Nephron (organoid): ENCODE measurements at regions not wholly inside any gene's neighbourhood (a gene's known extent, or its start where the extent isn't known, plus 50 kb on each side); places are given as distances from the start of the nearest gene placed in this dataset.

ENCODE experiments used
- H3K27ac Mint-ChIP-seq, 3 experiments: 2 replicates each; pipeline ENCODE4 v1.8.0; 2020; ENCODE audit warnings: mixed read lengths in 3 of 3, mild to moderate bottlenecking in 2 of 3, moderate library complexity in 1 of 3
- H3K27me3 Mint-ChIP-seq: 2 replicates; pipeline ENCODE4 v1.8.0; 2021; ENCODE audit warnings: low read depth, mild to moderate bottlenecking, moderate library complexity, mixed read lengths
- H3K36me3 Mint-ChIP-seq: 2 replicates; pipeline ENCODE4 v1.8.0; 2020; ENCODE audit warnings: low read depth, mixed read lengths
- H3K4me1 Mint-ChIP-seq: 2 replicates; pipeline ENCODE4 v1.8.0; 2020; ENCODE audit warnings: mixed read lengths
- H3K4me3 Mint-ChIP-seq, 3 experiments: 2 replicates each; pipeline ENCODE4 v1.8.0; 2020; ENCODE audit warnings: mild to moderate bottlenecking in 3 of 3, mixed read lengths in 3 of 3, moderate library complexity in 2 of 3
- H3K9me3 Mint-ChIP-seq: 2 replicates; pipeline ENCODE4 v1.8.0; 2020; ENCODE audit warnings: mixed read lengths
- CTCF ChIP-seq, 3 experiments: fragments of 200-600 bp; sonication (generic); IDR thresholded peaks; one replicate each; pipeline ENCODE4 v1.5.0; 2021; ENCODE audit warnings: antibody characterized with exemption in 3 of 3; ENCODE audit not compliant: unreplicated experiment in 3 of 3

GRCh38 chr2:222372993-222373392 lies 51.4 kb upstream of the SGPP2 start:
- H3K36me3 Mint-ChIP-seq: peaks cover 4% of the 10 kb centered on the region
- H3K27ac Mint-ChIP-seq: no peak overlapping the region
- no peak overlapping the region for H3K4me3 Mint-ChIP-seq
- TF ChIP-seq CTCF (IDR thresholded peaks at IDR 0.05; ENCODE audit: unreplicated experiment in 3 of 3): no peak
- H3K4me1 Mint-ChIP-seq: no peaks in the 10 kb centered on the region
- H3K27me3 Mint-ChIP-seq: no peaks in the 10 kb centered on the region
- peaks cover 39% of the 10 kb centered on the region for H3K9me3 Mint-ChIP-seq
